ENCODE measurements at regions not wholly inside any gene's neighbourhood (a gene's known extent, or its start where the extent isn't known, plus 50 kb on each side); places are given as distances from the start of the nearest gene placed in this dataset.

DNA sequence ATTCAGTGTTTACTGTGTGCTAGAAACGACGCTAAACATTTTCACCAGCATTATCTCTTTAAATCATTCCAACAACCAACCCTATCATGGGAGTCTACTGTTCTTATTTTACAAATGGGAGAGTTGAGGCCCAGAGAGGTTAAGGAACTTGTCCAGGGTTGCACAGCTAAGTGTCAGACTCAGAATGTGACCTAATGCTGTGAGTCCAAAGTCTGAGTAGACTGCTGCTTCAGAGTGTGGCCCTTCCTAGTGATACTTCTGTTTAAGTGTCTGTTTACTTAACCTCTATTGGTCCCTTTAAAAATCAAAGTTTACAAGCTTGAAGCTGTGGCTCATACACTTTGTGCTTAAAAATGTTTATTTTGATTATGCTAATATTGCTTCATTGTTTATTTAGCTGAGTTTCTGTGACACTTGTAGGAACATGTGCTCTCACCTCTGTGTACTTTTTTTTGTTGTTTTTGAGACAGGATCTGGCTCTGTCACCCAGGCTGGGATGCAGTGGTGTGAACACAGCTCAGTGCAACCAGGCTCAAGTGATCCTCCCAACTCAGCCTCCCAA is 84.4 kb upstream of the SYPL1 start:
- no peak for DNase-seq (ENCODE audit: low spot score)

DNA sequence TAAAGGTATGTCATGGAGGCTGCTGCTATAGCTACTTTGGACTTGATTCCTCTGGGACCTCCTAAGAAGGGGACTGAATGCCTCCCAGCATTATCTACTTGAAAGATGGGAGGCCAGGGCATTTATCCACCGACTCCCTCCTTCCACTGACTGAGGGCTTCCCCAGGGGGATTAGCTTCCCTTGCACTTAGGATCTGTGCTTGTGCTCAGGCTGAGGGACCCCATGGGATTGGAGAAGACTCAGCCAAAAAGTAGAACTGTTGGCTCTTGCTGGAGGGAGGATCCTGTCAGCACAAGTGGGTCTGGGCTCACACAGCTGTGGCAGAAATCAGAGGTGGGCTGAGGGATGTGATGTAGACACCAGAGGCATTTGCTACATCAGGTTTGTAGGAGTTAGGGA is 81.5 kb upstream of the SYPL1 start:
- no peak for DNase-seq (ENCODE audit: low spot score)

DNA sequence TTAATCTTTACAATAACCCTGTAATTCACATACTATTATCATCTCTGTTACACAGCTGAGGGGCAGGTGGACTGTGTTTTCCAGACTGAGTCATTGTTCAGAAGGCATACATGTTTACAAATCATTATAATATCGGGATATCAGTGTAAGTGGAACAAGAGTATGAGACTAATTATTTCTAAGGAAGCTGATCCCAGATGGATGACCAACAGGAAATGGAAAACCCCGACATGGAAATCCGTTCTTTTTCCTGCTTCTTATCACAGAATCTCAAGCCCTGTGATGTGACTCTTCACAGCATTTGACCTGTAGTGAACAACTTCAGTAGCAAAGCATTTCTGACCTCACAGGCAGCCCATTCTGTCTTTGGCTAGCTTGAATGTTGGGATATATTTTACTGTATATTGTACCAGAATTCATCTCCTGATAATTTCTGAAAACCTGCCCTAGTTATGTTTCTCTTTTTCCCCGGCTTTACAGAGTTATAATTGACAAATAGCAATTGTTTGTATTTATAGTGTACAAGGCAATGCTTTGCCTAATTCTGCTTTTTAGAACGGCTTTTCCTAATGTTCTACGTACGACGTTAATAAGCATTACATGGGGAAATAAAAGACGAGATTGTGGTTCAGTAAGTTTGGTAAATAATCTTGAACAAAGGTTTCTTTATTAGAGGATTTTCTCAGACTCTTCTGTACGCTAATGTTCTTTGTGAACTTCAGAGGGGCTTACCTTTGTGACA is 78.6 kb upstream of the SYPL1 start:
- peak; percentile 41 for DNase-seq (ENCODE audit: low spot score)

DNA sequence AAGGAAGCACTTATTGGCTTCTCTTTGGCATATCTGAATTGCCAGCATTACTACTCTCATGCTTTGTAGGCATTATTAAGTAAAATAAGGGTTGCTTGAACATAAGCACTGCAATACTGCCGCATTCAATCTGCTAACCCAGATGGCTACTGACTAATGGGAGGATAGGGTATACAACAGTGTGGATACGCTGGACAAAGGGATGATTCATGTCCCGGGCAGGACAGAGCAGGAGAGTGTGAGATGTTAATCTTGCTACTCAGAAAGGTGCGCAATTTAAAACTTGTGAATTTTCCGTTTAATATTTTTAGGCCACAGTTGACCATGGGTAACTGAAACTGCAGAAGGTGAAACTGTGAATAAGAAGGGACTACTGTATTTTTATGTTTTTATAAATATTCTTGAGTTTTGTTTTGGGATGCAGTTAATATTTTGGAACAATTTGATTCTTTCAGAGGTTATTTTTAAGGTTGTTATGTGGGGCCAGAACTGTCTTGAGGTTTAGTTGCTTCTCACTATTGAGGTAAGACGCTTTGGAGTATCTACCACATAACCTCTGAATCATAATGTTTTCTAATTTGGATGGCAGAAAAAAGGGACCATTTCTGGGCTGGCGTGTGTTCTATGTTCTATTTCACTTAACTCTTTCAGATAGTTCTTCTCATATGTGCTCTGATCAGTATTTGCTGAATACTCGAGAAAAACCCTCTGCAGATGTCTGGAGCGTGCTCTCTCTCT is 75.7 kb upstream of the SYPL1 start:
- no peak for DNase-seq (ENCODE audit: low spot score)

DNA sequence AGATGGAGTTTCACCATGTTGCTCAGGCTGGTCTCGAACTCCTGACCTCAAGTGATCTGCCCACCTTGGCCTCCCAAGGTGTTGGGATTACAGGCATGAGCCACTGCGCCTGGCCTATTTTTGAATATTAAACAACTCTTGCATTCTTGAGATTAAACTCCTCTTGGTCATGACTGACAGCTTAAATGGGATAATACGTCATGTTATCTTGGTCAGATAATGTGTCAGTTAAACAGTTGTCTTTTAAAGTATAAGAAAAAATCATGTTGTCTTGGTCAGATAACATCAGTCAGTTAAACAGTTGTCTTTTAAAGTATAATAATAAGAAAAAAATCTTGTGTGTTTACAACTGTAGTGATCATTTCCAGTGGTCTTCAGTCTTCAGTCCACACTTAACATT is 73.6 kb upstream of the SYPL1 start:
- DNase-seq (ENCODE audit: low spot score) = no peak

DNA sequence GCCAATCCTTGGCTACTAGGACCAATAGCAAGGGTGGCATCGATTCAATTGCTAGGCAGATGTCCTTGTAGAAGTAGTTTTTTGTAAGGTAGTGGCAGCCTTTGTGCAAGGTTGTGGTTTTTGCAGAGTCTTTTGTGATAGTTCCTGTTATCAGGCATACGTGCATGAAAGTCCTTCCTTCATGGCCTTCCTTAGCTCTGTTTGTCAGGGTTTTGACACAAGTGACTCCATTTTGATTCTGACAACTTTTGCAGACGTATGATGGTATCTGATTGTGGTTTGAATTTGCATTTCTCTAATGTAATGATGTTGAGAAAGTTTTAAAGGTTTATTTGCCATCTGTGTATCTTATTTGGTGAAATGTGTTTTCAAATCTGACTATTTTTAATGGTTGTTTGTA is 71.8 kb upstream of the SYPL1 start:
- DNase-seq (ENCODE audit: low spot score) = no peak

DNA sequence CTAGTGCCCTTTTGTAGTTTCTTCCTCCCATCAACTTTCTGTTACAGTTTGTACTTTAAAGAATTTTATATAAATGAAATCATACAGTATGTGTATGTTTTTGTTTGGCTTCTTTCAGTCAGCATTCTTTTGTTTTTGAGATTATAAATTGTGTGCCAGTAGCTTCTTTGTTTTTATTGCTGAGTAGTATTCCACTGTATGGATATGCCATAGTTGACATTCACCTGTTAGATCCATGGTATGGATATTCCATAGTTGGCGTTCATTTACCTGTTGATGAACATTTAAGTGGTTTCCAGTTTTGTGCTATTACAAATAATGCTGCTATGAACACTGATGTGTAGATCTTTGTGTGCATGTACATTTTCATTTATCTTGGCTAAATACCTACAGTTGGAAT is 70.8 kb upstream of the SYPL1 start:
- no peak for DNase-seq (ENCODE audit: low spot score)

DNA sequence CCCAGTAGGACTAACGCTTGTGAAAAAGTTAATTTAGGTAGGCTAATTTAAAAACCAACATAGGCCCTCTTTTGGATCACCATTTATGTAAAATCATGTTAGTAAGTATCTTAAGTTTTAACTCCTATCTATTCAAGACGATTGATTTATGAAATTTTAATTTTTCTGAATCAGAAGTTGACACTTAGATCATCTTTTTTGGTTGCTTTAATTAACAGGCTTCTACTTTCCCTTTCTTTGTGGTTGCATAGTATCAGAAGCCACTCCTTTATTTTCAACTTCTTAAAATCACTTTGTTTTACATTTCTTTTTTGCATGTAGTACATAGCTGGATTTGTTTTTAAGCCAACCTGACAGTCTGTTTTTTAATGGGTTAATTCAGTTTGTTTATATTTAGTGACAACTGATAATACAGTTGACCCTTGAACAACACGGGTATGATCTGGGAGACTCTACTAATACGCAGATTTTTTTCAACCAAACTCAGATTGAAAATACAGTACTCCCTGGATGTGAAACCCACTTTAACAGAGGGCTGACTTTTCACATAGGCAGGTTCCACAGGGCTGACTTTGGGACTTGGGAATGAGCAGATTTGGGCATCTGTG is 69.7 kb upstream of the SYPL1 start:
- DNase-seq (ENCODE audit: low spot score) = no peak

DNA sequence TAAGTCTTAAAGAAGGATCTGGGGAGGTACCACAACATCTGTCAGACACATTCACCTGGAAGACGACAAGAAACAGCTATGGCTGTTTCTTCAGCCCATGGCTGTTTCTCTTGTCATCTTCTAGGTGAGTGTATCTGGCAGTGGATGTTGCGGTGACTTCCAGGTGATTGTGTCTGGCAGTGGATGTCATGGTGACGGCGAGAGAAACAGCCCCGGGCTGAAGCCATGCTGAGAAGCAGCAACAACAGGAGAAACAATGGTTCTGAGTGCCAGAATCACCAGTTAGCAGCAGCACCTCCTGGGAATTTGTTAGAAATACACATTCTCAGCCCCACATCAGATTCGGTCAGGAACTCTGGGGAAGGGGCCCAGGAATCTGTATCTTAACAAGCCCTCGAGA is 68.6 kb upstream of the SYPL1 start:
- DNase-seq (ENCODE audit: low spot score) = no peak

DNA sequence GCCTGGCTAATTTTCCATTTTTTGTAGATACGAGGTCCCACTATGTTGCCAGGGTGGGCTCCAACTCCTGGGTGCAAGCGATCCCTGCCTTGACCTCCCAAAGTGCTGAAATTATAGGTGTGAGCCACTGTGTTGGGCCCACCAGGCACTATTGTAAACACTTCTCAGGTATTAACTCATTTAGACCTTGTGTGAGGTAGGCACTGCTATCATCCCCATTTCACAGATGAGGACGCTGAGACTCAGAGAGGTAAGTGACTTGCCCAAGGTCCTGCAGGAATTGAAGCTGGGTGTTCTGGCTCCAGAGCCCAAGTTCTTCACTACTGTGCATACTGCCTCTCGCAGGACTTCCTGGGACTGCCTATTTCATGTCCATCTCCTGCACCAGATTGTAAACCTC is 67.1 kb upstream of the SYPL1 start:
- no peak for DNase-seq (ENCODE audit: low spot score)

DNA sequence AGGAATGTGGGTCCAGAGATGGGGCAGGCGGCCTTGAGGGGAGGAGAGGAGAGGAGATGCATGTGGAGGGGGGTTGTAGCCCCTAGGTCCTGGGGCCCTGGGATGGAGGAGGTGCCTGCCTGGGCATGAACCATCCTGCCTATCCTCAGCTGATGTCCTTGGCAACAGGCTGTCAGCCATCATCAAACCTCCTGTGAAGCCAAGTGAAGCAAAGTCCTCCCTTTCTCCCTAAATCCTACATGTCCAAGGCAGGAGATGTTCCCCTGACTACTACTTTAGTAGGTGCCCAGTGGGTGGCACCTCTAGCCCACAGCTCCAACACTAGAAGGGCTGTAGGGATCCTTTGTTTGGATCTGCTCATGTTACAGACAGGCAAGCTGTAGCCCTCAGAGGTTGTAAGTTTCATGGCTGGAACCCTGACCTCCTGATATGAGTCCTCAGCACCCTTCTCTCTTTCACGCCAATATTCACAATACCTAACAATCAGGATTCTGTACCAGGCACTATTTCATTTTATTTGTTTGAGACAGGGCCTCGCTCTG is 66.6 kb upstream of the SYPL1 start:
- DNase-seq (ENCODE audit: low spot score) = peak; percentile 81

DNA sequence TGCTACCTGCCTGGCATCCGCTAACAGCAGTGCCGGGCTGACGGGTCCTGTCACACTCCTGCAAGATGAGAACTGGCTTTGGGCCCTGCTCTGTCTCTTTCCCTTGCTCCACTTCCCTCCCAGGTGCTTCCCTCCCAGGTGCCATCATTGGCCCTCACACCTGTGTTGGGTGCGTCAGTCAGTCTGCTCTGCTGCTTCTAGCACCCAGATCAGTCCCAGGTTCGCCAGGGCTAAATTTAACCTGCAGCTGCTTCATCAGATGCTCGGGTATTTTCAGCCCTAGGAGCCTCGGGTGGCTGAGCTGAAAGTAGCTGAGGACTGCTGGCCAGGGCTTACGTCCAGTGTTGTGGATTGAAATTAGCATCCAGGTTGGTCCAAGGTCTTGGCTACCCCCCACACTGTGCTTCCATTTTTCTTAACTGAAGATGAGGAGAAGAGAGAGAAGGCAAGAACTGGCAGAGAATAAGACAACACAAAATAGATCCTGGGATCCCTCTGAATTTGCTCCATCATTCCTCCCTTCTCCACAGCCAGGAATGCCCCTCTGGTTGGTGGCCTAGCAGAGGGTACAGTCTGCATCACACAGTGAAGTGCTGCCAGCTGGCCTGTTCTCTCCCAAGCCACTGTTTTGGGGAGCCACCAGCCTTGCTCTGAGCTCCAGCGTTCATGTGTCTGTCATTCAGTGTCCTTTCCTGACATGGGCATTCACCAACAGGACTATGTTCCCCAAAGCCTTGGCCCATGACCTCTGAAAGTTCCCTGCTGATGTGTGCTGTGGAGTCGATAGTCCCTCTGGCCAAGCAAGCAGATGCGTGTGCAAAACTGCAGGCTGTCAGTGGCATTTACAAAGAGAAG is 65.9 kb upstream of the SYPL1 start:
- DNase-seq (ENCODE audit: low spot score) = no peak

DNA sequence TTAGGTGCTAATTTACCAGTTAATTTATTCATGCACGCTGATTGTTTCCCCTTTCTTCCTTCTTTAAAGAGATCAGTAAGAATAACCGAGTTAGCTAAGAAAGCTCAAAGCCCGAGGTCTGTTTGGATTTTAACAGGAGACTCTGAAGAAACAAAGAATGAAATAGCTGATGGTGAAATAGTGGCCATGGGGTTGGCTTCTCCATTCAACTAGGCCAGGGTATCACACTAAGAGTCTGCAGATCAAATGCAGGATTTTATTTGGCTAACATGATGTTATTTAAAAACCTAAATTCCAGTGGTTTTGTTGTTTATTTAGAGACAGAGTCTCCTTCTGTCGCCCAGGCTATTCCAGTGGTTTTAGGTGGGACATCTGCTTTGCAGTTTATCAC is 65.2 kb upstream of the SYPL1 start:
- no peak for DNase-seq (ENCODE audit: low spot score)

DNA sequence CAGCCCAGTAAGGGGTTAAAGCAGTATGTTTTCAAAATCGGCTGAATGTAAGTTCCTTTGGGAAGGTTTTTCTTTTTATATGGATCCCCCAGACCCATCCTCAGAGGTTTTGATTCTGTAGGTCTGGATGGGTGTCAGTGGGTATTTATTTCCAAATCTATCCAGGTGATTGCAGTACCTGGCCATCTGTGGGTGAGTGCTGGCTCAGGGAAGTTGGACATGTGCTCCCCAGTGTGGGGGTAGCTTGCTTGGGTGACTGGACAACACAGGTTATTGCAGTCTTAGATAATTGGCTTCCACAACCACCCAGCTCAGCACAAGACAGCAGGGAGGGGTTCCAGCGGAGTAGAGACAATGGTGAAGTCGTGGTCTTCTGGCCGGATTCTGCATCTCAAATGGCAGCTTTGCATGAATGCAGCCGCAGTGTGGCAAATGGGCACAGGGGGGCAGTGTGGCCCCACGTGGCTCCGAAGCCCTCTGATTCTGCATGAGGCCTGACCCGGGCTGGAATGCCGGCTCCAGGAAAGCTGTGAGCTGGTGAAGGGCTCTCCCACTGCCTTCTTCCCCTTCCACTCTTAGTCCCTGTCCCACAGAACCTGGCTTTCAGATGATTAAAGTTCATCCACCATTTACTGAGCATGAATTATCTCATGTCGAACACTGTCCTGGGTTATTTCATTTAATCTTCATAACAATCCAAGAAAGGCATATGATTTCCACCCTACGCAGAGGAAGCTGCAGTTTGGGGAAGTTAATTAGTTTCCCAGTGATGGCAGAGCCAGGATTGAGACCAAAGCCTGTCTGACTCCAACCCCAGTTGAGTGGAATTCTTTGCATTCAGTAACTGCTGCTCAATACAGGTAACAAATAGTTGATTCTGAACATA is 64.5 kb upstream of the SYPL1 start:
- peak; percentile 90 for DNase-seq (ENCODE audit: low spot score)

DNA sequence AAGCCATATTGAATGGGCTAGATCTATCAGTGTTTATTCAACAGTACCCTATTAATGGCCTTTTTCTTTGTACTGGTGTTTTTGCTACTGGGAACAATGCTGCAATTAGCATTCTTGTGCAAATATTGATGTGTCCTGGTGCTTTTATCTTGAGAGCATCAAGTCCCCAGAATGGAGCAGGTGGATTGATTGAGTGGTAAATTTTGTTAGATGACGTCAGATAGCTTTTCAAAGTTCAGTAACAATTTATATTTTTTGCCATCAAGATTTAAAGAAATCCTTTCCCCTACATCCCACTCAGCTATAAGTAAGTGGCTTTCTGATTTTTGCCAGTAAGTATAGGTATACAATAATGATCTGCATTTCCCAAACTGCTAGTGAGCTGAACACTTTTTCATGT is 63.4 kb upstream of the SYPL1 start:
- no peak for DNase-seq (ENCODE audit: low spot score)

DNA sequence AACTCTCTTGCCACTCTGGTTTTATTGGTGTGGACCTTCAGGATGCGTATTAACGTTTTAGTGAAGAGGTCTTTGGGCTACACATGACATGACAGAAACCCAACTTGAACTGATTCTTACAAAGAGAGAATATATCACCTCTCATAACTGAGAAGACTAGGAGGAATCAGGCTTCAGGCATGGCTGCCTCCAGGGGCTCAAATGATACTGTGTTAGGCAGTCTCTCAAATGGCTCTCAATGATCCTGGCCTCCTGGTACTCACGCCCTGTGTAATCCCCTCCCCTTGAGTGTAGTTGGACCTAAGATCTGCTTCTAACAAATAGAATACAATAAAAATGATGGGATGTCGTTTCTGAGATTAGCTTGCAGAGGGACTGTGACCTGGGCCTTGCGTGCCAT is 58.5 kb upstream of the SYPL1 start:
- DNase-seq (ENCODE audit: low spot score) = no peak

DNA sequence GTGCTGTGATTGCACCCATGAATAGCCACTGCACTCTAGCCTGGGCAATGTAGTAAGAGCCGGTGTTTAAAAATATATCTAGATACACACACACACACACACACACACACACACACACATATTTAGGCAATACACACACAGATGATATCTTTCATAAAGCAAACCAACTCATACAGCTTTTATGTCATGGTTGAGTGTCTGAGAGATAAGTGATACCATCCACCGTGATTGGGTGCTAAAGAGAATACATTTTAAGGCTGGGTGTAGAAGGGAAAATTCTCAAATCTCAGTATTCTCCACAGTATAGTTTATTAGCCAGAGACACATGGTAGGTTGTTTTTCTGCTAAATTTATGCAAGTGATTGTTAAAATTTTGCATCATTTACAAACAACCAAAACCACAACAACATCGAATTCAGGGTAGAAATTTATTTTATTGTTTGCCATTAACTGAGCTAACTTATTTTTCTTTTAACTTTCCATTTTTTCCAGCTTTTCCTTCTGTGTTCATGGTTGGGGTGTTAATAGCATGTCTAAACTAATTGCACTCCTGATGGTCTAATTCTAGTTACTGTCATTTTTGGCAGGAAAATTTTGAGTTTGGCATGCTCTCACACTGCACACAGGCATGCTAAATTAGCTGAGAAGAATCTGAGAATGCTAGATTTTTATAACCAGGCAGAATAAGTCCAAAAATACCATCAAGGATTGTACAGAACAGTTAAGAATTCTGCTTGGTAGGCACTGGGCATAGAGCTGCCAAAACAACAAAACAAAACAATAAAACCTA is 57.9 kb upstream of the SYPL1 start:
- no peak for DNase-seq (ENCODE audit: low spot score)

DNA sequence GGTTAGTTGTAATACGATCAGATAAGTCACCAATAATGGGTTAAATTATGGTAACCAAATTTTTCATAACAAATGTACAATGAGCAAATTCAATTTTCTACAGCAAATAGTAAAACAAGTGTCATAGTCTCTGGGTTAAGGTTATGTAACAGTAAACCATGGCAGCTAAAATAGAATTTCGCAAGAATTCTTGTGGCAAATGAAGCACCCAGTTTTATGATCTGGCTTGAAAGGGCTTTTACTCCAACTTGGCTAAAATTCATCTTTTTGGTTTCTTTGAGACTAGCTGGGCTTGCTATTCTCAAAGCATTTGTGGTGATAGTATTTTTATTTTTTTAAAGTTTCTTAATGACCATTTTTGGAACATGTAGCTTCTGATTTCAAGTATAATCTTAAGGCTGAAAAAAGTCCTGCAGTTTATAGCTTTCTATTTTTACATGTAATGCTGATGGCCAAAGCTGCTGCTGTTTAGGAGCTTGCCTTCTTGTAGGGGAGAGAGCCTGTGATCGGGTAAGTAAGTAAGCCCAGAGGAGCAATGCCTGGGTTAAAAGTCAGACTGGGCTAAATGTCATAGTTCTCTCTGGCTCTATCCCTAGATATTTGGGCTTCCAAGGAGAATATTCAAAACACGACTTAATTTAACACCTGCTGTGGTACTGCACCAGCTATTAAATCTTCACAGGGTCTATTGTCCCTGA is 55.5 kb upstream of the SYPL1 start:
- DNase-seq (ENCODE audit: low spot score) = no peak

Data from HT-29 (cell line).